HepG2 (cell line): ENCODE measurements at regions not wholly inside any gene's neighbourhood (a gene's known extent, or its start where the extent isn't known, plus 50 kb on each side); places are given as distances from the start of the nearest gene placed in this dataset.
"Not testable (repeated sequence)": the region's sequence is repeated elsewhere in the genome, so short reads cannot be mapped to it uniquely, and the experiment has no call there.

Experiments
- ATAC-seq: fragments of 200-7000 bp; cut with Tn5 transposase; 3 replicates; pipeline ENCODE4 v1.9.1; 2020; ENCODE audit warnings: mild to moderate bottlenecking, moderate library complexity
- BruUV-seq: library from RNA; stranded (reverse); fragments of 400-500 nt; replicated peaks from 2 replicates; lab custom pipeline; 2021; lab: Mats Ljungman, UMichigan
- CTCF ChIA-PET: fragments of 300-600 bp; formaldehyde crosslinking; extraction: SDS; loops from one replicate; lab custom pipeline; 2021; ENCODE audit warnings: low total read pairs, inconsistent platforms, low intra/inter-chr PET ratio; lab: Yijun Ruan, JAX
- POLR2A ChIA-PET: fragments of 350-600 bp; sonication (Branson Sonifier 250); formaldehyde crosslinking; loops from one replicate; lab custom pipeline; 2020; ENCODE audit warnings: antibody characterized with exemption, inconsistent platforms; lab: Yijun Ruan, JAX
- DNase-seq: peaks from one replicate; pipeline ENCODE4 v3.0.0-alpha.2; 2015; ENCODE audit warnings: low spot score
- FAIRE-seq: peaks from 3 replicates; lab custom pipeline; 2011; peaks lifted over from hg19 to GRCh38; lab: Jason Lieb, UNC
- H2AFZ ChIP-seq: one replicate; pipeline ENCODE4 v1.6.1; 2011; ENCODE audit warnings: low read length, inconsistent platforms
- H3K27ac ChIP-seq: fragments of 300-600 bp; 3 replicates; pipeline ENCODE4 v1.8.0; 2011; ENCODE audit warnings: mixed run types, mild to moderate bottlenecking, mixed read lengths, low read length, inconsistent platforms; ENCODE audit not compliant: insufficient read depth; ENCODE audit errors: extremely low read length
- H3K27me3 ChIP-seq, 2 experiments: fragments of 200-600 bp in 1 of 2; 2 replicates in 1 of 2; 3 replicates in 1 of 2; pipeline versions ENCODE4 v1.6.0 to v1.8.0; 2011; ENCODE audit warnings: low read length in 2 of 2, mild to moderate bottlenecking in 2 of 2, moderate library complexity in 2 of 2, inconsistent platforms in 1 of 2; ENCODE audit not compliant: insufficient read depth in 2 of 2, control insufficient read depth in 1 of 2
- H3K36me3 ChIP-seq, 2 experiments: fragments of 200-600 bp in 1 of 2; replicated peaks in 1 of 2; 2 replicates in 1 of 2; 3 replicates in 1 of 2; pipeline versions ENCODE4 v1.5.1 to v1.8.0; 2011; ENCODE audit warnings: low read length in 2 of 2, inconsistent platforms in 1 of 2; ENCODE audit not compliant: insufficient read depth in 2 of 2, control insufficient read depth in 1 of 2
- H3K4me1 ChIP-seq: 2 replicates; pipeline ENCODE4 v1.5.1; 2012; ENCODE audit warnings: low read length, inconsistent platforms; ENCODE audit not compliant: insufficient read depth
- H3K4me2 ChIP-seq: 2 replicates; pipeline ENCODE4 v1.6.0; 2011; ENCODE audit warnings: low read depth, low read length, inconsistent platforms
- H3K4me3 ChIP-seq, 3 experiments: fragments of 200-600 bp in 1 of 3; sonication (generic), shearing (Covaris generic) in 1 of 3; replicated peaks in 1 of 3; 2 replicates each; pipeline ENCODE4 v1.5.1; 2011 to 2016; ENCODE audit warnings: low read length in 3 of 3, inconsistent platforms in 2 of 3, low read depth in 2 of 3, mild to moderate bottlenecking in 2 of 3, control low read depth in 1 of 3, mixed read lengths in 1 of 3; ENCODE audit not compliant: insufficient read depth in 1 of 3
- H3K79me2 ChIP-seq: one replicate; pipeline ENCODE4 v1.6.1; 2011; ENCODE audit warnings: low read length, inconsistent platforms; ENCODE audit not compliant: insufficient read depth
- H3K9ac ChIP-seq: 2 replicates; pipeline ENCODE4 v1.6.0; 2011; ENCODE audit warnings: mild to moderate bottlenecking, low read depth, low read length, inconsistent platforms; ENCODE audit not compliant: insufficient read depth
- H3K9me3 ChIP-seq: 2 replicates; pipeline ENCODE4 v1.5.1; 2012; ENCODE audit warnings: mild to moderate bottlenecking, low read length
- H4K20me1 ChIP-seq: 2 replicates; pipeline ENCODE4 v1.6.0; 2011; ENCODE audit warnings: inconsistent platforms, mild to moderate bottlenecking, low read length, moderate library complexity; ENCODE audit not compliant: insufficient read depth
- AKNA ChIP-seq: sonication (generic); formaldehyde crosslinking; IDR thresholded peaks from 2 replicates; pipeline ENCODE4 v1.4.0; 2020; ENCODE audit warnings: missing genetic modification reagents, borderline replicate concordance
- MXI1 ChIP-seq: IDR thresholded peaks from 3 replicates; pipeline ENCODE4 v1.6.1; 2012; ENCODE audit warnings: low read depth, low read length, inconsistent platforms, borderline replicate concordance
- SUZ12 ChIP-seq: fragments of 150-350 bp; IDR thresholded peaks from 2 replicates; pipeline ENCODE4 v1.6.1; 2014; ENCODE audit warnings: low read depth, low read length
- ZBTB43 ChIP-seq: sonication (generic); formaldehyde crosslinking; conservative IDR thresholded peaks from 2 replicates; pipeline ENCODE4 v1.4.0; 2020; ENCODE audit warnings: missing genetic modification reagents
- ZNF280B ChIP-seq: sonication (generic); formaldehyde crosslinking; IDR thresholded peaks from 2 replicates; pipeline ENCODE4 v1.5.0; 2020; ENCODE audit warnings: missing genetic modification reagents, mild to moderate bottlenecking, borderline replicate concordance
- WGBS: methylation state at CpG from one replicate; pipeline ENCODE4 v1.1.6; 2017; ENCODE audit warnings: low lambda C conversion rate; 5-methylcytosine and 5-hydroxymethylcytosine counted together
- in situ Hi-C: cut with HindIII; loops from 2 replicates; pipeline ENCODE4 v1.10.0; 2017; ENCODE audit warnings: low pct_unique_long_range_greater_than_20kb; ENCODE audit not compliant: extremely low pct_ligation_motif_present
- intact Hi-C: fragments of 100-400 bp; cut with micrococcal nuclease; formaldehyde crosslinking; loops from one replicate; pipeline ENCODE4 v1.10.0; 2022; ENCODE audit not compliant: unreplicated experiment

GRCh38 chrX:80917919-80918318 lies 108.2 kb upstream of the BRWD3 start (continued):
- TF ChIP-seq AKNA (no peak), ZNF280B (CRISPR knock-in tag) (no peak), MXI1 (no peak), ZBTB43 (no peak), SUZ12 (no peak)

GRCh38 chrX:80912351-80912750 lies 102.7 kb upstream of the BRWD3 start:
- H3K27me3 ChIP-seq, H3K79me2 ChIP-seq, ATAC-seq, H3K9me3 ChIP-seq, H4K20me1 ChIP-seq, H2AFZ ChIP-seq, H3K27ac ChIP-seq, BruUV-seq, H3K4me2 ChIP-seq, FAIRE-seq, intact Hi-C loops, in situ Hi-C loops, H3K9ac ChIP-seq, POLR2A ChIA-PET, H3K4me3 ChIP-seq, CTCF ChIA-PET, H3K4me1 ChIP-seq, H3K36me3 ChIP-seq, DNase-seq: not testable (repeated sequence)
- 73% methylated on average over 1 of the region's 2 CpGs for WGBS
